ENCODE measurements at regions not wholly inside any gene's neighbourhood (a gene's known extent, or its start where the extent isn't known, plus 50 kb on each side); places are given as distances from the start of the nearest gene placed in this dataset.

- no peak for DNase-seq (ENCODE audit: low read depth)
These were observed 287.0 kb upstream of the NOCT start for GRCh38 chr4:138728566-138728965.

GRCh38 chr4:138727731-138728130 is 287.9 kb upstream of the NOCT start:
- DNase-seq (ENCODE audit: low read depth): no peak
- TF ChIP-seq MAX (IDR thresholded peaks at IDR 0.05; ENCODE audit: low read depth, low read length): no peak
- H3K4me3 ChIP-seq (ENCODE audit: low read depth, low read length): no peak overlapping the region

More at GRCh38 chr4:138728566-138728965, 287.0 kb upstream of the NOCT start:
- no peak overlapping the region for H3K4me3 ChIP-seq (ENCODE audit: low read depth, low read length)
- TF ChIP-seq MAX (IDR thresholded peaks at IDR 0.05; ENCODE audit: low read depth, low read length) (no peak), MYC (IDR thresholded peaks at IDR 0.05; ENCODE audit: low read depth, low read length) (no peak), CTCF (IDR thresholded peaks at IDR 0.05; ENCODE audit: low read depth, low read length) (no peak), POLR2A (IDR thresholded peaks at IDR 0.05; ENCODE audit: extremely low read depth, insufficient read length) (no peak)

- no peak for DNase-seq (ENCODE audit: low read depth)
- H3K4me3 ChIP-seq (ENCODE audit: low read depth, low read length): no peak overlapping the region
- TF ChIP-seq POLR2A (IDR thresholded peaks at IDR 0.05; ENCODE audit: extremely low read depth, insufficient read length): no peak
- TF ChIP-seq CTCF (IDR thresholded peaks at IDR 0.05; ENCODE audit: low read depth, low read length): no peak
- TF ChIP-seq MAX (IDR thresholded peaks at IDR 0.05; ENCODE audit: low read depth, low read length): no peak
- TF ChIP-seq MYC (IDR thresholded peaks at IDR 0.05; ENCODE audit: low read depth, low read length): no peak
These were observed 291.1 kb upstream of the NOCT start for GRCh38 chr4:138724530-138724929.

GRCh38 chr4:138716559-138717335 is 298.8 kb upstream of the NOCT start:
- TF ChIP-seq CTCF (IDR thresholded peaks at IDR 0.05; ENCODE audit: low read depth, low read length) (no peak), MAX (IDR thresholded peaks at IDR 0.05; ENCODE audit: low read depth, low read length) (no peak), MYC (IDR thresholded peaks at IDR 0.05; ENCODE audit: low read depth, low read length) (no peak), POLR2A (IDR thresholded peaks at IDR 0.05; ENCODE audit: extremely low read depth, insufficient read length) (no peak)
- DNase-seq (ENCODE audit: low read depth): no peak
- H3K4me3 ChIP-seq (ENCODE audit: low read depth, low read length): no peak overlapping the region

GRCh38 chr4:138710297-138710696 is 305.3 kb upstream of the NOCT start:
- no peak for DNase-seq (ENCODE audit: low read depth)
- no peak overlapping the region for H3K4me3 ChIP-seq (ENCODE audit: low read depth, low read length)
- TF ChIP-seq MAX (IDR thresholded peaks at IDR 0.05; ENCODE audit: low read depth, low read length) (no peak), POLR2A (IDR thresholded peaks at IDR 0.05; ENCODE audit: extremely low read depth, insufficient read length) (no peak), MYC (IDR thresholded peaks at IDR 0.05; ENCODE audit: low read depth, low read length) (no peak), CTCF (IDR thresholded peaks at IDR 0.05; ENCODE audit: low read depth, low read length) (no peak)

- DNase-seq (ENCODE audit: low read depth): no peak
- no peak overlapping the region for H3K4me3 ChIP-seq (ENCODE audit: low read depth, low read length)
- TF ChIP-seq MAX (IDR thresholded peaks at IDR 0.05; ENCODE audit: low read depth, low read length): no peak
- no peak for TF ChIP-seq CTCF (IDR thresholded peaks at IDR 0.05; ENCODE audit: low read depth, low read length)
- no peak for TF ChIP-seq POLR2A (IDR thresholded peaks at IDR 0.05; ENCODE audit: extremely low read depth, insufficient read length)
- no peak for TF ChIP-seq MYC (IDR thresholded peaks at IDR 0.05; ENCODE audit: low read depth, low read length)
These were observed 305.7 kb upstream of the NOCT start for GRCh38 chr4:138709859-138710258.
